GM18519 (cell line): ENCODE measurements at regions not wholly inside any gene's neighbourhood (a gene's known extent, or its start where the extent isn't known, plus 50 kb on each side); places are given as distances from the start of the nearest gene placed in this dataset.
"Not testable (repeated sequence)": the region's sequence is repeated elsewhere in the genome, so short reads cannot be mapped to it uniquely, and the experiment has no call there.

Experiments
- ATAC-seq: cut with Tn5 transposase; IDR thresholded peaks from one replicate; pipeline ENCODE4 v1.9.1; 2021; ENCODE audit warnings: mild to moderate bottlenecking, moderate library complexity; ENCODE audit not compliant: unreplicated experiment, low FRiP score

GRCh38 chr10:123269017-123269552 is 114.9 kb downstream of the BUB3 start:
- ATAC-seq, result no peak

DNA sequence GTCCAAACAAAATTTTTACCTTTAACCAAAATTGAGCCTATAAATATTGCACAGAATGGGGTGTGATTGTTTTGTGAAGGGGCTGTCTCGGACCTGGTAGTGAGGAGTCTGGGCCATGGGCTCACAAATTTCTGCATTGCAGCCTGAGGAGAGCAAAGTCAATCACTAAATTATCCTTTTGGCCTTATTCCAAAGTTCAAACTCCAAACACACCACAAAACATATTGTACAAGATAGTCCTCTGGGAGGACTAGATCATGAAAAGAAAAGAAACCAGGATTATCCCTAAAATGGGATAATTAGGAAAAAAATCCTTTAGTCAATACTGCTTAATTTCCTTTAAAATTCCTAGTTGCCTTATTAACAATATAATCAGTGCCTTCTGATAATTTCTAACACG is 115.5 kb downstream of the BUB3 start:
- no peak for ATAC-seq

- no peak for ATAC-seq
These were observed 116.0 kb downstream of the BUB3 start for GRCh38 chr10:123270221-123270620.

- no peak for ATAC-seq
These were observed 116.6 kb downstream of the BUB3 start for GRCh38 chr10:123270806-123271205.

GRCh38 chr10:123272171-123272570 is 118.0 kb downstream of the BUB3 start:
- no peak for ATAC-seq

- no peak for ATAC-seq
These were observed 120.3 kb downstream of the BUB3 start for GRCh38 chr10:123274306-123275135.

DNA sequence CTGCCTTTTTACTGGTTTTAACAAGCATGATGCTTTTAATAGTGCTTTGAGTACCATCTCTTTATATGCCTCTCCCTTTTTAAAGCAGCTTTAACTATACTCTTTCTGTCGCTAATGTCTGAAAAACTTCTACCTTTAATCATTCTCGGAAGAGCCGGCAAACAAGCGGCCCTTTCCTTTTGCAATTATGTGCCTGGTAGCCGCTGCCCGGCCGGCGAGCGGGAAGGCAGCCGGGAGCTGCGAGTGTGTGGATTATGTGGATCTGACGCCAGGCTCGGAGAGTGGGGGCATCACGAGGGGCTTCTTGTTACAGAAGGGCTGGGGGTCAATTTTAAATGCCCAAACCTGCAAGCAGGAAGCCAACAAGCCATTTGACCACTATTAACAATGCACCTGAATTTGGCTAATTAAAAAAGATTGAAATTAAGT is 120.9 kb downstream of the BUB3 start:
- ATAC-seq, result no peak

DNA sequence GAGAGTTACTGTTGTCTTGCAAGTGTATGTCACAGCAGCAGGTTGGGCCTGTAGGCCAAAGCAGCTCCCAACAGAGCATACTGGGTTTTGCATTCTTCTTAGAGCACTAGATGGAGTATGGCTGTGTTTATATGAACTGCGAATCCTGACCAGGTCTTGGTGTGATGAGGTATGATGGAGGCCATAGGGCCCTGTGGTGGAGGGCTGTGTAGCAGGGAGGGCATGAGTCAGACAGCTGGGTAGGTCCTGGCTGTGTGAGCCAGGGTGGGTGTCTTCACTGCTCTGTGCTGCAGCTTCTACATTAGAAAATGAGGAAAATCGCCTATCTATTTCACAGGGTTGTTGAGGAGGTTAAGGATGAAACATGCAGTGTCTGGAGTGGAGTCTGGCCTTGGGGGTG is 124.2 kb downstream of the BUB3 start:
- no peak for ATAC-seq

DNA sequence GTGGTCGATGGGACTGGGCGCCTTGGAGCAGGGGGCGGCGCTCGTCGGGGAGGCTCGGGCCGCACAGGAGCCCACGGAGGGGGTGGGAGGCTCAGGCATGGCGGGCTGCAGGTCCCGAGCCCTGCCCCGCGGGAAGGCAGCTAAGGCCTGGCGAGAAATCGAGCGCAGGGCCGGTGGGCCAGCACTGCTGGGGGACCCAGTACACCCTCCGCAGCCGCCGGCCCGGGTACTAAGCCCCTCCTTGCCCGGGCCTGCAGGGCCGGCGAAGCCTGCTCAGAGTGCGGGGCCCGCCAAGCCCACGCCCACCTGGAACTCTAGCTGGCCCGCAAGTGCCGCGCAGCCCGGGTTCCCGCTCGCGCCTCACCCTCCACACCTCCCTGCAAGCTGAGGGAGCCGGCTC is 129.2 kb downstream of the BUB3 start:
- not testable (repeated sequence) for ATAC-seq

DNA sequence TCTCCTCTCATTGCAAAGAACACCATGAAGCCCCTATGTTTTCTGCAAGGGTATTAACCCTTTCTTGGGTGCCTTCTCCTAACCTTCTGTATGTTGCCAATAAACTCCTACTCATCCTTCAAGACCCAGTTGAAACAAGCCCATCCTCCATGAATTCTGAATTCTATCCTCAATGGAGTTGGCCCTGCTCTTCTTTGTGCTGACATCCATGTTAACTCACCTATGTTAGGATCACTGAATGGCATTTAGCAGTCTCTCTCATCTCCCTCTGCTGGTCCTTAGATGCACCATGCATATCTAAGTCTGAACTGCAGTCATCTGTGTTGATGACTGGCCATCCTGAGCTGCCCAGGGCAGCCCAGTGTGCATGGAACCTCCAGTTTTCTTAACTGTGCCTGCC is 129.8 kb downstream of the BUB3 start:
- ATAC-seq, result no peak

DNA sequence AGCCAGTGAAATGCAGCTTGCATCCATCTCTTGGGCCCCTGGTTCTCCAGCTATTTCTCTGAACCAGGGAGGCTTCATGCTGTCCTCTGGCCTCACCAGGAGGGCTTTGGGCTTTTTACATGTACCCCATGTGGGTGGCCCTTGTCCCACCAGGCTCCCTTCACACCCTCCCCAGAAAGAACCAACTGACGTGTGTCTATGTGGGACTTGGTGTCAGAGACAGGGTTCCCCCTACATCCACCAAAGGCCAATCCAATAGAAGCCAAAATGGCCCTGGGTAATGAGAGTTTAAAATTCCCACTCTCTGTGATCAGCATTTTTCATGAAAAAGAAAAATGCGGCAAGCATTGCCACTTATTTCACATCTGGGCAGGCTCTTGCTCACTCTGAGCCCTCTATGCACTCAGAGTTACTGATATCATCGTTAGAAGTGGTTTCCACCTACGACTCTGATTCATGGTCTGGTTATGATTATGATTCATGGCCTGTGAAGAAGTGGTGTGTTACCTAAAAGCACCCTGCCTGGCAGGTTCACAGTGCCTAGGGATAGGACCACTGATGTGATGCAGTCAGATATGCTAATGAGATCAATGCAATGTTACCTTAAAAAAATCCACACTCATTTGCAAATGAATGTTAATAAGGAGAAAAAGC is 133.5 kb downstream of the BUB3 start:
- no peak for ATAC-seq

DNA sequence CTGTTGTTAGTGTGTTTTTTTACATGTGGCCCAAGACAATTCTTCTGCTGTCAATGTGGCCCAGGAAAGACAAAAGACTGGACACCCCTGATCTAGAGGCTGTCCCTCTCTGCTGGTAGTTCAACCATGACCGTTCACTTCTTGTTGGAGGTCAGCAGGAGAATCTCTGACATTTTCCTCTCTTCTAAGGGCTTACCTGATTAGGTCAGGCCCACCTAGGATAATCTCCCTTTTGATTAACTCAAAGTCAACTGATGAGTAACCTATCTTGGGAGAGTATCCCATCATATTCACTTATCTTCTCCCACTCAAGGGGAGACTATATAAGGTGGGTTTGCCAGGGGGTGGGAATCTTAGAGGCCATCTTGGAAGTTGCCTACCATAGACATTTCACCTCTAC is 135.2 kb downstream of the BUB3 start:
- ATAC-seq, result no peak

- no peak for ATAC-seq
These were observed 139.9 kb downstream of the BUB3 start for GRCh38 chr10:123294109-123294508.

- no peak for ATAC-seq
These were observed 140.7 kb downstream of the BUB3 start for GRCh38 chr10:123294886-123295285.

- ATAC-seq, result no peak
These were observed 141.4 kb downstream of the BUB3 start for GRCh38 chr10:123295644-123296043.

GRCh38 chr10:123297175-123297574 is 143.0 kb downstream of the BUB3 start:
- ATAC-seq, result no peak

DNA sequence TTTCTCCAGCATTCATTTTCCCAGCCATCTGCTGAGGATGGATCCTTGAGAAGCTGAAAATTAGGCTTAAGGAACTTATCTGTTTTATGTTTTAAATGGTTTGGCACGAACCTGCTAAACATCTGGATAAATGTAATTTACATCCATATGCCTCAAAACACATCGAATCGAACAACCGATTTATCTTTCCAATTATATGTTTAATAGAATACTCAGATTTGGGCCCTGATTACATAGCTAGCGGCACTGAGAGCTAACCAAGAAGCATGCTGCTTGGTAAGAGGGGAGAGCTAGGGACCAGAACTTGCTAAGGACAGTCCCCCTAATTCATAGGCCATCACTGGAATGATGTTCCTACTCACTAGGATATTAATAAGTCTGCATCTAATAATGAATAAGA is 144.4 kb downstream of the BUB3 start:
- ATAC-seq, result no peak

GRCh38 chr10:123299598-123299997 is 145.4 kb downstream of the BUB3 start:
- ATAC-seq, result no peak

GRCh38 chr10:123301077-123301857 is 147.1 kb downstream of the BUB3 start:
- no peak for ATAC-seq

DNA sequence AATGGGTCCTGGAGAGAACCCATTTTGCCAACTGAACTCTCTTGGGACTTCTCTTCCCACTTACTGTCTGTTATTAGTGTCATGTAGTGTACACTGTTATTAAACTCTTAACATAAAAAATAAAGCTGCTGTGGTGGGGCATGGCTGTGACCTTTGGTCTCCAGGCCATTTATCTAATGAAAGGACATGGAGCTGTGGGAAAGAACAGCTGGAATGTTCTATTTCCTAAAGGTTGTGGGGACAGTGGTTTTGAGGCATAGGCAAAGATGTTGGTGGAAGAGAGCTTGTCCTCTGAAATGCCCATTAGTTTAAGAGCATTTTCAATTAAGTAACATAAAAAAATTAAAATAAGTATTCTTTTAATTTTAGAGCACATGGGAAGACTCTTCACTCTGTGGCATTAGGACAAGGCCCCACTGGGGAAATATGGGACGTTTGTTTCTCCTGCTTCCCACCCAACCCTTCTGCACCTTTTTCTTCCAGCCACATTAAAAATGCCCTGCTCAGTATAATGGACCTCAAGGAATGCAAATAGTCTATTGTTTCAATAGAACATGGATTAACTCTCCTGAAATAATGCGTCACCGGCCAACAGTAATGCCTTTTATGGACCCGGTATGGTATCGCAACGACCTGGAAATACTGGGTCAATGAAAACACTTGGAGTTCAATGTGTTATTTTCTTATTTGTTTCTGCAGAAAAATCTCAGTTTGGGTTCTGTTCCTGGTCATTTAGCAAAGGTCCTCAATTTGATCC is 149.6 kb downstream of the BUB3 start:
- no peak for ATAC-seq
